GM19324 (cell line): ENCODE measurements at regions not wholly inside any gene's neighbourhood (a gene's known extent, or its start where the extent isn't known, plus 50 kb on each side); places are given as distances from the start of the nearest gene placed in this dataset.
"Not testable (repeated sequence)": the region's sequence is repeated elsewhere in the genome, so short reads cannot be mapped to it uniquely, and the experiment has no call there.

Source experiments
- ATAC-seq: cut with Tn5 transposase; IDR thresholded peaks from one replicate; pipeline ENCODE4 v1.9.1; 2021; ENCODE audit warnings: mild to moderate bottlenecking, moderate library complexity; ENCODE audit not compliant: unreplicated experiment, low FRiP score

GRCh38 chr1:173341971-173342370, 134.8 kb upstream of the TNFSF4 start:
- ATAC-seq: no peak

GRCh38 chr1:173342736-173343135, 134.4 kb upstream of the PRDX6 start:
- no peak for ATAC-seq

- no peak for ATAC-seq
Measured at GRCh38 chr1:173344034-173344743, 132.9 kb upstream of the PRDX6 start.

DNA sequence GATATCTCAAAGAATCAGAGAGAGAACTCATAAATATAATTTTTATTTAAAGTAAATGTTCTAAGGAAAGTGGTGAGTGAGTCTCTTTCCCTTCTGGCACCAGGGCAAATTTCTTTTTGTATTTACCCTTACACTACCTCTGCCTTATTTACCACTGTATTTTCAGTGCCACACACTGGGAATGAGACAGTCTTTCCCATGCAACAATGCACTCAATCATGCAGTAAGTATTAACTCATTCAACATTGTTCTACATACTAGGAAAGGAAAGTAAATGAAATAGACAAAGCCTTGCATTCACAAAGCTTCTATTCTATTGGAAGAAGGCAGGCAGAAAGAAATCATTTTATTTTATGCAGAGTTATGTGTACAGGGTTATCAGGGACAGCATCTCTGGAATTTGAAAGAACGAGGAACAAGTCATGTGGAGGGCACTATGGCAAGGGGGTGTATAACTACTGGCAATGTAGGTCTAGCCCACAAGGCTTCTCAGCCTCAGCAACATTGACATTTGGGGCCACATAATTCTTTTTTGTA, 129.8 kb upstream of the PRDX6 start:
- ATAC-seq: no peak

DNA sequence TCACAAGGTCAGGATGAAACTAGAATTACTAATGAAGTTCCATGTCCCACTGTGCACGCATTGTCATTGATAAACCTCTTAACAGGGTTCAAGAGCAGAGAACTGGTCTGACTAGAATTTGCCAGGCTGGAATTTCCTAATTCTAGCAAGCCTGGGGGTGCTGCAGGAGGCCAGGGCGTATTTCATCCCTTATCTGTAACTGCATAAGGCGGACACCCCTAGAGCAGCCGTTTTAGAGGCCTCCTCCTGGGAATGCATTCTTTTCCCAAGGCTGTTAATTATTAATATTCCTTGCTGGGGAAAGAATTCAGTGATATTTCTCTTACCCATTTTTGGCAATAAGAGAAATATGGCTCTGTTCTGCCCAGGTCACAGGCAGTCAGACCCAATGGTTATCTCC, 124.5 kb upstream of the PRDX6 start:
- not testable (repeated sequence) for ATAC-seq

DNA sequence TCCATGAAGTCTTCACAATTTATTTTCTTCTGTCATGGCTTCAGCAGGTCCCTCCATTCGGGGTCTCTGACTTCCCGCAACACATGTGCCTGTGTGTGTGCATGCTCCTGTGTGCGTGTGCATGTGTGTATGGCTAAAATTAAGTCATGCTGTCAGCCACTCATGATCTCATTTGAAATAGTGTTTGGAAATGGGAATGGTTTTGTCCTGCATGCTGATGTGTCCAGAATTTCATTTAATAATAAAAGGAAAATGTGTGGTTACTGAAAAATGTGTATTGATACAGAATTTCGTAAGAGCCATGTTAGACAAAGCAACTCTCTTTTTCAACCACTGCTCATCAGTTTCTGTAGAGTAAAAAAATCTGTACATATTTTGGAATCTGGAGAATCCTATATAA, 123.8 kb upstream of the PRDX6 start:
- ATAC-seq: no peak

GRCh38 chr1:173354937-173355280, 122.2 kb upstream of the PRDX6 start:
- no peak for ATAC-seq

DNA sequence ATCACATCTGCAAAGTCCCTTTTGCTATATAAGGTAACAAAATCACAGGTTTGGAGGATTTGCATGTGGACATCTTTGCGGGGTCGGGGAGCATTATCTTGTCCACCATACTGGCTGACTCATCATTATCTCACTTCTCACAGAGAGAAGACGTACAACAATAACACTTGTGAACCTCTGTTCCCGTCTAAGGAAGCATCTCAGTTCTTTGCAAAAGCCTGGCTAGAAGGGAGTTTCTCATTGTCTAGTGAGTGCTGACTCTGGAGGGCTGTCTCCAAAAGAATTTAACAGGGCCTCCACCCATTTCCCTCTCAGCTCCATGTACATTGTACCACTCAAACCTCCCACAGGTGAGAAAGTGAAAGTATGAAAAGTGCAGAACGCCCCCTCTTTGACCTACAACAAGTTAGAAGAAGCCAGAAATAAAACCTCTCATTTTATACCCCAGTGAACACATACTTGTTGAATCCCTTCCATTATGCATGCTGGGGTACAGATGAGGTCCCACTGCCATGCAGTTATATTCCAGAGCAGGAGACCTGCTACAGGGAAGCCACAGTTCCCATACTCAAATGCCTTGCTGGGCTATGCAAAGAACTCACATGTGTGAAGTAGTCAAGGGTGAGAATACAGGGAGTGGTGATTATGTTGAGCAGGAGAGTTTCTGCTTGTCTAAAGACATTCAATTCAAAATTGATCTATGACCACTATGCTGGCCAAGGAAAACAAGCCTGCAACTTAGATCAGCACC, 121.7 kb upstream of the PRDX6 start:
- no peak for ATAC-seq

DNA sequence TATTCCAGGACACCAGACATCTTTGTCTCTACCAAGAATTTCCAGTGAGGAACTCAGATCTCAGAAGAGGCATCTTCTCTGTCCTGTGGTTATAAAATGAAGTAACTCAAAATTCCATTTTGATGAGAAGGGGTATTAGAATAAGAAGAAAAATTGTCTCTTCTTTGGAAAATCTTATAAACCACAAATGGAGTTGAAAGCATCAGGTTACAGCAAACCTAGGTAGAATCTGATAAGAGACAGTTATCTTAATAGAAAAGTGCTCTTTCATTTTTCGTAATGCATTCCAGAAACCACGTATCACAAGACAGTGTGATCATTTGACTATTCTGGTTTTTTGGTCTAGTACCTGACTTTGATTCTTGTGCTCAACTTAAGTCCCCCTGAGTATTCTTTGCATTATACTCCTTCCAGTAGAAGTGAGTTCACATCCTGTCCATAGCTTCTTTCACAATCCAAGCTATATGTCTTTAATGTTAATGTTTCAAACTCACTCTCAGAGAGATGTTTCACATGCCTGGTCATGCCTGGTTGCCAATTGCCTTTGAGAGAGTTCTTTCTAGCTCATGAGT, 120.9 kb upstream of the PRDX6 start:
- no peak for ATAC-seq

DNA sequence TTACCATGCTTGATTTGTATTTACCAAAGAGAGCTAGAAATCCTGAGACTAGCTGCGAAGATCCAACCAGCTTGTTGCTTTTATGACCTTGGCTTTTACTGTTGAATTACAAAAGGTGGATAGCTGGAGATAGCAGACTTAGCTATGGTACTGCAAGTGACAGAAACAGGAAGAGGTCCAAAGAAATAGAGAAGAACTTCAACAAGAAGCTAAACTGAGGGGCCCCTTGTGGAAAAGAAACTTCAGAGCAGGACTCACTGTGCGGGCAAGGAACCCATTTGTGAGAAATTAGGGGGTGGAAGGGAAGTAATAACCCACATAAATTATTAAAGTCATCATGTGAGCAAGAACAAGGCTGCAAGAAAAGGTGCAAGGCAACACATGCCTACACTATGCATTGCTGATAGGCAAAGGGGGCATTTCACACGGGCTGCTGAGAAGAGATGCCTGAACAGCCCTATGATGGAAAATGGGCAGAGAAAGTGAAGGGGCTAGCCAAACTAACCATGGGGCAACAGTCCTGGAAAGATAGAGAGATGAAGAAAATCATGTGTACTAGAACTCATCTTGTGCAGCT, 116.6 kb upstream of the PRDX6 start:
- no peak for ATAC-seq

DNA sequence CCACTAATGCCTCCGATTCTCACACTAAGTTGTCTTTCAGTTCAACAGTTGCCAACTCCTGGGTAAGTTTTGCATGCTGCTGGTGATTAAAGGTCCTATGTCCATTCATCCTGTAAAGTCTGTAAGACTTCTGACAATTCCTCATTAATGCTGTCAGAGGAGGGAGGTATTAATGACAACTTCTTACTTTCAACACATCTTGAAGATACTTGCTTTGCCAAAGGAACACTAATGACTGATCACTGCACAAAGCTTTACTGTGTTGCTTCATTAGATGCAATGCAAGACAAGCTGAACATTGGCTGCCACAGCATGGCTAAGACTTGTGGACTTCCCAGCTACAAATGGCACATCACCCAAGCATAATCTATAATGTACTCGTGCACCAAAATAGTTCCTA, 114.6 kb upstream of the PRDX6 start:
- ATAC-seq: no peak

- no peak for ATAC-seq
Measured at GRCh38 chr1:173364827-173365226, 112.3 kb upstream of the PRDX6 start.

- no peak for ATAC-seq
Measured at GRCh38 chr1:173365341-173365740, 111.8 kb upstream of the PRDX6 start.

DNA sequence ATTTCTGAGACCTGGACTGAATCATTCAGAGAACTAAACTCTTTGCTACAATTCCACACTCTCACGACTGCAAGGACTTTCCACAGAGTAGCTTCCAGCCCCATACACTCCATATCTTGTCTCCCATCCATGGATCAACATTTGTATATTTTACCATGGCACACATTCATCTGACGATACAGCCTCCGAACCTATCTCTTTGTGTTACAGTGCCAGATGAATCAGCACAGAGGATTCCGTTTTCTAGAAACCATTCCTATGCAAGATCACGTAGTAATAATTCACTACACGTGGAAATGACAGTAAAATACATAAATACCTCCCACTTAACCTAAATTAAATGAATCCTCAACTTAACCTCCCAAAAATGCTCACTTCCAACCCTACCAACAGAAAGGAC, 110.0 kb upstream of the PRDX6 start:
- no peak for ATAC-seq

DNA sequence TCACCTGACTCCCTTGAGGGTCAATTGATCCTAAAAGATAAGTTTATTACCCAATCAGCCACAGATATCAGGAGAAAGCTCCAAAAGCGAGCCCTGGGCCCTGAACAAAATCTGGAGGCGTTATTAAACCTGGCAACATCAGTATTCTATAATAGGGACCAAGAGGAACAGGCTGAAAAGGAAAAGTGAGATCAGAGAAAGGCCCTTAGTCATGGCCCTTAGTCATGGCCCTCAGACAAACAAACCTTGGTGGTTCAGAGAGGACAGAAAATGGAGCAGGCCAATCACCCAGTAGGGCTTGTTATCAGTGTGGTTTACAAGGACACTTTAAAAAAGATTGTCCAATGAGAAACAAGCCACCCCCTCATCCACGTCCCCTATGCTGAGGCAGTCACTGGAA, 106.5 kb upstream of the PRDX6 start:
- ATAC-seq: not testable (repeated sequence)

- ATAC-seq: not testable (repeated sequence)
Measured at GRCh38 chr1:173376065-173376464, 101.1 kb upstream of the PRDX6 start.

GRCh38 chr1:173377266-173377665, 99.9 kb upstream of the PRDX6 start:
- no peak for ATAC-seq

DNA sequence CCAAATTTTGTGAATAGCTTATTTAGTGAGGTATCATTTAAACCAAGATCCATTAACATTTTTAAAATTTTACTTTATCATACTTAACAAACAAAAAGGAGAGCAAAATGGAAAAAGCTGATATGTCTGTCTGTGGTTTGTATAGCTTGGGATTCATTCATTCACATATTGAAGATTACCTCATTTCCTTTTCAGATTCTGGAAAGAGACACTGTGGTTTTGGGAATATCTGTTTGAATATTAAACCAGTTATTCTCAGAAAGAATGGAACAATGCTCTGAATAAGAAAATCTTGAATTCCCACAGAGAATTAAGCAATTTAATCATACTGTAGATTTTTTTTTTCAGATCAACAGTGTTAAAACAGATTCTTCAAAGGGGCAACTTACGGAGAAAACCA, 93.8 kb upstream of the PRDX6 start:
- ATAC-seq: no peak

DNA sequence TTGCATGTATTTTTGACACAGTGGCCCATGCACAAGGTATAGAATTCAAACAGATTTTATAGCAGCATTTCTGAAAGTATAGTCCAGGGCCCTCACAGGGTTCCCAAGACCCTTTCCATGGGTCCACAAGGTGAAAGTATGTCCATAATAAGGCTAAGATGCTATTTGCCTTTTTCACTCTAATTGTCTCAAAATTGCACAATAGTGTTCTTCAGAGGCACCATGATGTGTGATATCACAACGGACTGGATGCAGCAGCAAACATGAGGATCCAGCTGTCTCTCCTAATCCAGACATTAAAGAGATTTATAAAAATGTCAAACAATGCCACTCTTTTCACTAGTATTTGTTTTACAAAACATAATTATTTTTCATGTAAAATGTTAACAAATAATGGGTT, 88.8 kb upstream of the PRDX6 start:
- ATAC-seq: no peak

DNA sequence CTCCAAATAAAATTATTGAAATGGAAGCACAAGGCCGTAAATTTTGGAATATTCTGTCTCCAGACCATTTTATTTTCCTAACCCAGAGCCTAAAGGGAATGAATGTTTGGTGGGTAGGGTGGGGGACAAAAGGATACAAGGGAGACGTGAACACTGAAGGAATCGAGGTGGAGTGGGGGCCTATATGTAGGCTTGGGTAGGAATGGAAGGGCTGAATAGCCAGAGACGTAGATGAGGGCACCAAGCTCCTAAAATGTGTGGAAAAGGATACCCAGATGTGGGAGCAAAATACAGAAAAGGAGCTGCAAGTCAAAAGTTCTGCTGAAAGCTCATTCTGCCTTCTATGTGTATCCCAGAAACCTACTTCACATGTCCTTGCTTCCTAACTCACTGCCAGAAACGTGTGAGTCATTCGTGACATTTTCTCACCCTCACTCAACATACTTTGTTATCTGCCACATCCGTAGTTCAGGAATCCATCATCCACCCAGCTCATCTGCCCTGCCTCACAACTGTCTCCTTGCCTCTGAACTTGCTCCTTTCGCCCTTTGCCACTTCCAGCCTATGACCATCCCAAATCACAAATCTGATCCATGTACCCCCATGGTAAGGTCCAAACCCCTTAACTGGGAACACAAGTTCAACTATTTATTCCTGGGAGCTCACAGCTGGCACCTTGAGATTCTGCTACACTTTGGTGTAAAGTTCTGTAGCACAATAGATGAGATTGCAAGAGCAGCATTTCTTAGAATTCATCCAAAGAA, 84.1 kb upstream of the PRDX6 start:
- ATAC-seq: no peak

DNA sequence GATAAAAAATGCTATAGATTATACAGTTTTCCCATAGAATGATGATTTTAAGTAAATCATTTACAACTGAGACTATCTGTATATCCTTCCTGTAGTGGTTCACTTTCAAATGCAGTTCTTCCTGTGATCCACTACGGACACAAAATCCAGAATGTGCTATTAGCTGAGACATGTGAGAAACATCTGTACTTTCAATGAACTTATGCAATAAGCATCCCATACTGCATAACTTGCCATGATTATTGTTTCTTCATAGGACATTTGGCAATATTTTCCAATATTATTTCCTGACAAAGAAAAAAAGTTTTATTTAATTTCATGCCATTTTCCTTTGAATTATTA, 83.5 kb upstream of the PRDX6 start:
- ATAC-seq: no peak
